NCI-H1417 treated with DMSO at 0.1 percent for 48 hours (cell line): ENCODE measurements at regions not wholly inside any gene's neighbourhood (a gene's known extent, or its start where the extent isn't known, plus 50 kb on each side); places are given as distances from the start of the nearest gene placed in this dataset.
"Not testable (repeated sequence)": the region's sequence is repeated elsewhere in the genome, so short reads cannot be mapped to it uniquely, and the experiment has no call there.

Source experiments
- DNase-seq: peaks from one replicate; lab custom pipeline; 2025; lab: John Stamatoyannopoulos, UW

DNA sequence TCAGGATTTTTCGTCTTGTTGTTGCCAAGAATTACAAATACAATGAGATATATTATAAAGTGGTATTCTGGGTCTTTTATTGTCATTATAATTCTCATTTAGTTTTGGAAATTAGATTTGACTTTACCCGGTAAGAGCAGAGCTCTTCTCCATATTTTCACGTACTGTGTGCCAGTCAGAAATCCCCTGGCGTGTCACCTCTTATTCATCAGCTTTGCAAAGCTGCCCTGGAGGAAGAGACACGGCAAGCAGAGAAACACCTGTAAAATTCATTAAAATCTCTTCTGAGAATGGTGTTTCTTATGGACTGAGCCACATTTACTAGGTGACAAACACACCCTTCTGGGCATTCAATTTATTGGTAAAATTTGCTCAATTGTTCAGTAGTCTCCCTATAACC, 440.4 kb downstream of the HINT1 start:
- DNase-seq = no peak

- DNase-seq = no peak
Measured at GRCh38 chr5:130720355-130720754, 444.7 kb downstream of the HINT1 start.

GRCh38 chr5:130715541-130715940, 449.5 kb downstream of the HINT1 start:
- no peak for DNase-seq

DNA sequence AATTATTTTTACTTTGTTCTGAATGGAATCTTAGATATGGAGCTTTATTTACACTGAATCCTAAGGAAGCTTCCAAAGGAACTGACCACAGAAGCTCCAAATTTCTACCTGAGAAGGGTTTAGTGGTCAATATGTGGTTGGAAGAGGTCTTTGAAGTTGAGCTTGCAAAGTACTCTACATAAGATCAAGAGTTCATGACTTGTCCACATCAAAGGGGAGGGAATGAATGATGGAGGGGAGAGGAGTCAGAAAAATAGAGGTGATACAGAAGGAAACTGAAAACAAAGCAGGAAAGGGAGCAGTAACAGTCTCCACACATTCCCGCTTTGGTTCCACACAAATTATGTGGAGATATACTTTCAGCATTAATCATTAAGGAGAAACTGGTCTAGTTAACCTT, 450.9 kb downstream of the HINT1 start:
- no peak for DNase-seq

- DNase-seq = no peak
Measured at GRCh38 chr5:130712324-130712723, 452.7 kb downstream of the HINT1 start.

GRCh38 chr5:130710596-130710995, 454.5 kb downstream of the HINT1 start:
- DNase-seq = no peak

GRCh38 chr5:130708754-130709153, 456.3 kb downstream of the HINT1 start:
- no peak for DNase-seq

DNA sequence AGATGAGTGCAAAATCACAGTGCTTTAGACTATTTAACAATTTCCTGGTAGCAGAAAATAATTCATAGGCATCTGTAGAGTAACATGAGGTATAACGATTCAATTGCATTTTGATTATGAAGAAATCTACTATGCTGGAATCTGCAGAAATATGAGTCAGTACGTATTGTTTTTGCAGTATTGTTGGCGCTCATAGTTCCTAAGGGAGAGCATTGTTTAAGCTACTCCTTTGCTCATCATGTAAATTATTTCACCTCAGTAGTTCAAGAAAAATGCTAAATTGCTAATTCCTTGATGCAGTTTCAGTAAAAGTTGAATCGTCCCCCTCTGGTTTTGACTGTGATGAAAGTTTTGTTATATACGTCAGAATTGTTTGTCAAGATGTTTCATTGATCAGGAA, 458.4 kb downstream of the HINT1 start:
- DNase-seq = no peak

- no peak for DNase-seq
Measured at GRCh38 chr5:130705368-130705767, 459.7 kb downstream of the HINT1 start.

- no peak for DNase-seq
Measured at GRCh38 chr5:130693509-130693908, 471.5 kb downstream of the HINT1 start.

- DNase-seq = no peak
Measured at GRCh38 chr5:130692770-130693169, 472.3 kb downstream of the HINT1 start.

DNA sequence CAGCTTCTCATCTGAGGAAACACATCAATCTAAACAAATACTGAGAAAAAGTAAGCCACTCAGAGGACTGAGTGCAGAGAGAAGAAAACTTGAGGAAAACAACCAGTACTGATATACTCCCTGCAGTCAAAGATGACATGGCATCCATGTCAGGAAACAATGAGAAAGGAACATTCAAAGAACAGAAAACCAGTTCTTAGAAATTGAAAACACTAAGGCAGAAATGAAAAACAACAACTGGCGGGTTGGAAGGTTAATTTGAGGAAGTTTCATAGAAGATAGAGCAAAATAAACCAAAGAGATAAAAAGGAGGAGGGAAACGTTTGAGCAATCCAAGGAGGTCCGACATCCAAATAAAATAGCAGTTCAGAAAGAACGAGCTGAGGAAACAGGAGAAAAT, 475.2 kb downstream of the HINT1 start:
- no peak for DNase-seq

DNA sequence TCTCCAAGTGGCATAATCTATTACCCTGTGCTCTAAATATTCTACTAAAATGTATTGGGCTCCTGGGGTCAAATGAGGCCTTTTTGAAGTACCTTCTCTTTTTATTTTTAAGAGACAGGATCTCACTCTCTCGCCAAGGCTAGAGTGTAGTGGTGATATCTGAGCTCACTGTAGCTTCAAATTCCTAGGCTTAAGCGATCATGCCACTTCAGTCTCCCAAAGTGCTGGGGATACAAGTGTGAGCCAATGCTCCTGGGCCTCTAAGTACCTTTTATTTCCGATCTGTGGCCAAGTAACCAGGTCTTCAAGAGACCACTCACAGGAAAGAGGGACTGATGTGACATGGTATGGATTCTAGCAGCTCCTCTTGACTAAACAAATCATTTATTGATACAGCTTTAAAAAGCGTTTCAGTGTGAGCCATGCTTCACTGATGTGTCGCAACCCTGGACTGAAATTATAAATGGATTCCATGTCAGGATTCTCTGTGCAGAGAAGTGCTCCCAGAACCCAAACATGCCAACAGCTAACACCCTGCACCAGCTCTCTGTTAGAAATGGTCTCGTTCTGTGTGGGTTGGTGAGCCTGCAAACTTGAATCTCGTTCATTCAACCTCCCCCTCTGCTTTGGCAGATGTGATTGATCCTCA, 477.8 kb downstream of the HINT1 start:
- no peak for DNase-seq

- DNase-seq = no peak
Measured at GRCh38 chr5:130678637-130679036, 486.4 kb downstream of the HINT1 start.

- DNase-seq = no peak
Measured at GRCh38 chr5:130666462-130666861, 498.6 kb downstream of the HINT1 start.

- DNase-seq = no peak
Measured at GRCh38 chr5:130652176-130652575, 512.9 kb downstream of the HINT1 start.

DNA sequence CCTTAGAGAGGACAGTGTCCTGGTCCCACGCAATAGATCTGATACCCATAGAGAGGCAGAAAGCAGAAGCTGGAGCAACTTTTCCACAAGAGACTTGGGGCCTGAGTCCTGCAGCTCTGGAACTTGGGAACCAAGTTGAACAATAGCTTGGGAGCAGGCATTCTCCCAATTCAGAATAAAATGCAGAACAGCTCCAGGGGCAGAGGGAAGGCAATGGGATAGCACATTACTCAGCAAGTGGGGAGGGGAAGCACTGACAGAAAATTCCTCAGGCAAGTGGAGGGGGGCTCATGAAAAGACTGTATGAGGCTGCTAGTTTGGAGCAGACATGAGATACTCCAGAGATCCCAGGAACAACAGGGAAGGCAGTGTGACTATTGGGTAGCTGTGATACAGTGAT, 513.6 kb downstream of the HINT1 start:
- no peak for DNase-seq

DNA sequence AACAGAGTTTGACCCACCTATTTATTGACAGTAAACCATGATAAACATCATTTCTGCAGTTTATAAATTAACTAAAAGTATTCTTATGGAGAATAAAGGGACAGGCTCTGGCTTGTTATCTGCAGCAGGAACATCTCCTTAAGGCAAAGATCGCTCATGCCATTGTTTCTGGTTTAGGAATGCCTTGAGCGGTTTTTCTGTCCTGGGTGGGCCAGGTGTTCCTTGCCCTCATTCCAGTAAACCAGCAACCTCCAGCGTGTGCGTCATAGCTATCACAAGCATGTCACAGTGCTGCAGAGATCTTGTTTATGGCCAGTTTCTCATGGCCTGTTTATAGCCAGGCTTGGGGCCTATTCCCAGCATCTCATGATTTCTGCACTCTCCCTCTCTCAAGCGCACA, 521.7 kb downstream of the HINT1 start:
- no peak for DNase-seq

DNA sequence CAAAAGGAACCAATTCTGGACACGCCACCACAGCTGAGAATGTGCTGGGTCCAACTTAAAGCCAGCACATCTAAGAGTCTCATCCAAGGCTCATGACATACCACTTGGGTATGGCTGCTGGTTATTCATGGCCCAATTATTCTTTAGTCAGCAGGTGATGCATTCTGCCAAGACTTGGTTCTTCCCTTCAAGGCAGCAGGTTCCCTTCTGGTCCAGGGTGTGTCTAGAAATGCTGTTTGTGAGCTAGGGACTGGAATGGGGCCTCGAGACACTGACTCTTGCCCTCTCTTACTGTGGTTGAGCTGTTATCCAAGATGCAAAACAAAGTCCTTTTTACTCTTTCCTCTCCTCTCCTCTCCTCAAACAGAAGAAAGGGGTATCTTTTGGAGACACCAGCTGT, 522.6 kb downstream of the HINT1 start:
- DNase-seq = no peak

GRCh38 chr5:130627145-130627544, 537.9 kb downstream of the HINT1 start:
- no peak for DNase-seq

- DNase-seq = no peak
Measured at GRCh38 chr5:130624805-130625204, 540.3 kb downstream of the HINT1 start.

DNA sequence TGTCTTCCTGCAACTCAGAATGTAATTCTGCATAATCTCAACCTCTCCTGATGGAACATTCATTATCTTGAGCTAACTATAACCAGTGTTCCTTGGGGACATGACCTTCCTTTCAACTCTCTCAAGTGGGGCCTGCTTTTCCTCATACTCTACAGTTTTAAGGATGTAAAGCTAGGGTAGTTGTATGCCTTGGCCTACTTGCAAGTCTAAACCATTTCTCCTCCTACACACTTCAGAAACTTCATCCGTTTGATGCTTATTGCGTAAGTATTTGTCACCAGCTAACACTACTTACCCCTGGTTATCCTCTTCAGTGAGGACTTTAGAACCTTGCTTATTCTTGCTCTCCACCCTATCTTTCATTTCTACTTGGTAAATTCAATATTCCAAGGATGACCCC, 548.9 kb downstream of the HINT1 start:
- no peak for DNase-seq

DNA sequence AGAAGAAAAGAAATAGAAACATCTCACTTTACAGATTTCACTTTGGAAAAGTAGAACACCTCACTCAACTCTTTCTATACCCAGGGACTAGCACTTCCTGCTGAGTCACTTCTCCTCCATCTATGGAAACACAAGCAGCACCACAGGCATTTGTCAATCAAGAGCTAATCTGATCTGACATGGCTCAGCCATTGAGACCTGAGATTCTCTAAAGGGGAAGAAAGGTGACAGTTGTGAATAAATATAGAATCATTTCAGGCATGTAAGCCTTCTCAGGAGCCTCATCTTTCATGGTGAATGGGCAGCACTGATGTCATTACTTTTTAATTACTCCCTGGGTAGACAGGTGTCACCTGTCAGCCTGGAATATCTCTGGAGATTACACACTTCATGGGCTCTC, 559.8 kb downstream of the HINT1 start:
- no peak for DNase-seq

DNA sequence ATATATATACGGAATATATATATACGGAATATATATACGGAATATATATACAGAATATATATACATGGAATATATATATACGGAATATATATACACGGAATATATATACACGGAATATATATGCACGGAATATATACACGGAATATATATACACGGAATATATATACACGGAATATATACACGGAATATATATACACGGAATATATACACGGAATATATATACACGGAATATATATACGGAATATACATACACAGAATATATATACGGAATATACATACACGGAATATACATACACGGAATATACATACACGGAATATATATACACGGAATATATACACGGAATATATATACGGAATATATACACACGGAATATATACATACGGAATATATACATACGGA, 568.4 kb downstream of the HINT1 start:
- not testable (repeated sequence) for DNase-seq

GRCh38 chr5:130580264-130580663, 584.8 kb downstream of the HINT1 start:
- no peak for DNase-seq
